ENCODE measurements at regions not wholly inside any gene's neighbourhood (a gene's known extent, or its start where the extent isn't known, plus 50 kb on each side); places are given as distances from the start of the nearest gene placed in this dataset.
A peak's percentile ranks its signal among the peaks of the same experiment; 100 is the strongest.

GRCh38 chr5:33372721-33373472, 67.9 kb upstream of the TARS1 start:
- CTCF ChIA-PET = no interaction called here
- H3K36me3 Mint-ChIP-seq (ENCODE audit: insufficient read depth, unreplicated experiment) = no peaks in the 10 kb centered on the region
- no peaks in the 10 kb centered on the region for H3K27me3 Mint-ChIP-seq (ENCODE audit: insufficient read depth, unreplicated experiment)
- no peak for TF ChIP-seq CTCF (IDR thresholded peaks at IDR 0.05; ENCODE audit: unreplicated experiment)
- no peak for DNase-seq (ENCODE audit: unreplicated experiment)
- no TSS peak for BruUV-seq (replicated peaks)
- H3K27ac Mint-ChIP-seq (ENCODE audit: low read depth, unreplicated experiment) = no peak overlapping the region
- no peaks in the 10 kb centered on the region for H3K9me3 Mint-ChIP-seq (ENCODE audit: unreplicated experiment)
- H3K4me1 Mint-ChIP-seq (ENCODE audit: insufficient read depth, unreplicated experiment) = peaks cover 15% of the 10 kb centered on the region
- intact Hi-C loops (cut with micrococcal nuclease) = no loop called here
- no peak overlapping the region for H3K4me3 Mint-ChIP-seq (ENCODE audit: unreplicated experiment)
- POLR2A ChIA-PET = interaction anchor here (0.6 kb wide), 1 partner anchor 111 kb away, joined by 3 read pairs; no protein-coding TSS in a partner anchor

- no TSS peak for BruUV-seq (replicated peaks)
- TF ChIP-seq CTCF (IDR thresholded peaks at IDR 0.05; ENCODE audit: unreplicated experiment) = no peak
- Mint-ChIP-seq H3K4me1 (ENCODE audit: insufficient read depth, unreplicated experiment) (no peaks in the 10 kb centered on the region), H3K27me3 (ENCODE audit: insufficient read depth, unreplicated experiment) (no peaks in the 10 kb centered on the region), H3K9me3 (ENCODE audit: unreplicated experiment) (no peaks in the 10 kb centered on the region), H3K27ac (ENCODE audit: low read depth, unreplicated experiment) (no peak overlapping the region), H3K4me3 (ENCODE audit: unreplicated experiment) (no peak overlapping the region), H3K36me3 (ENCODE audit: insufficient read depth, unreplicated experiment) (no peaks in the 10 kb centered on the region)
- ChIA-PET POLR2A (interaction anchor here (0.6 kb wide), 1 partner anchor 583 kb away, joined by 5 read pairs; no protein-coding TSS in a partner anchor), CTCF (interaction anchor here (0.6 kb wide), 4 partner anchors 55 to 1050 kb away, joined by 3 to 4 read pairs (median 3); no protein-coding TSS in a partner anchor)
- no peak for DNase-seq (ENCODE audit: unreplicated experiment)
- intact Hi-C loops (cut with micrococcal nuclease) = no loop called here
Observed at GRCh38 chr5:33375900-33376299, 64.9 kb upstream of the TARS1 start.

- H3K9me3 Mint-ChIP-seq (ENCODE audit: unreplicated experiment) = peaks cover 8% of the 10 kb centered on the region
- no peak overlapping the region for H3K27ac Mint-ChIP-seq (ENCODE audit: low read depth, unreplicated experiment)
- no TSS peak for BruUV-seq (replicated peaks)
- CTCF ChIA-PET = interaction anchor here (0.7 to 1.2 kb wide), 2 partner anchors 9 to 45 kb away, joined by 3 to 8 read pairs; no protein-coding TSS in a partner anchor
- H3K4me3 Mint-ChIP-seq (ENCODE audit: unreplicated experiment) = no peak overlapping the region
- H3K4me1 Mint-ChIP-seq (ENCODE audit: insufficient read depth, unreplicated experiment) = no peaks in the 10 kb centered on the region
- no peaks in the 10 kb centered on the region for H3K36me3 Mint-ChIP-seq (ENCODE audit: insufficient read depth, unreplicated experiment)
- H3K27me3 Mint-ChIP-seq (ENCODE audit: insufficient read depth, unreplicated experiment) = no peaks in the 10 kb centered on the region
- POLR2A ChIA-PET = interaction anchor here (1.3 kb wide), 1 partner anchor 13 kb away, joined by 4 read pairs; no protein-coding TSS in a partner anchor
- peak; percentile 33 for DNase-seq (ENCODE audit: unreplicated experiment)
- intact Hi-C loops (cut with micrococcal nuclease) = no loop called here
- TF ChIP-seq CTCF (IDR thresholded peaks at IDR 0.05; ENCODE audit: unreplicated experiment) = peak; percentile 15
Observed at GRCh38 chr5:33379757-33380156, 61.0 kb upstream of the TARS1 start.

- no peaks in the 10 kb centered on the region for H3K36me3 Mint-ChIP-seq (ENCODE audit: insufficient read depth, unreplicated experiment)
- H3K4me1 Mint-ChIP-seq (ENCODE audit: insufficient read depth, unreplicated experiment) = no peaks in the 10 kb centered on the region
- no peak for DNase-seq (ENCODE audit: unreplicated experiment)
- TF ChIP-seq CTCF (IDR thresholded peaks at IDR 0.05; ENCODE audit: unreplicated experiment) = no peak
- no peaks in the 10 kb centered on the region for H3K27me3 Mint-ChIP-seq (ENCODE audit: insufficient read depth, unreplicated experiment)
- BruUV-seq (replicated peaks) = no TSS peak
- H3K27ac Mint-ChIP-seq (ENCODE audit: low read depth, unreplicated experiment) = no peak overlapping the region
- POLR2A ChIA-PET = interaction anchor here (0.6 kb wide), 1 partner anchor 69 kb away, joined by 3 read pairs; no protein-coding TSS in a partner anchor
- no peak overlapping the region for H3K4me3 Mint-ChIP-seq (ENCODE audit: unreplicated experiment)
- intact Hi-C loops (cut with micrococcal nuclease) = no loop called here
- CTCF ChIA-PET = interaction anchor here (0.7 kb wide), 1 partner anchor 39 kb away, joined by 3 read pairs; no protein-coding TSS in a partner anchor
- peaks cover 14% of the 10 kb centered on the region for H3K9me3 Mint-ChIP-seq (ENCODE audit: unreplicated experiment)
Observed at GRCh38 chr5:33381243-33381642, 59.5 kb upstream of the TARS1 start.
